ENCODE measurements at regions not wholly inside any gene's neighbourhood (a gene's known extent, or its start where the extent isn't known, plus 50 kb on each side); places are given as distances from the start of the nearest gene placed in this dataset.

GRCh38 chr22:20637750-20638506, 130.5 kb downstream of the MED15 start:
- no peak for DNase-seq (ENCODE audit: low read depth)

DNA sequence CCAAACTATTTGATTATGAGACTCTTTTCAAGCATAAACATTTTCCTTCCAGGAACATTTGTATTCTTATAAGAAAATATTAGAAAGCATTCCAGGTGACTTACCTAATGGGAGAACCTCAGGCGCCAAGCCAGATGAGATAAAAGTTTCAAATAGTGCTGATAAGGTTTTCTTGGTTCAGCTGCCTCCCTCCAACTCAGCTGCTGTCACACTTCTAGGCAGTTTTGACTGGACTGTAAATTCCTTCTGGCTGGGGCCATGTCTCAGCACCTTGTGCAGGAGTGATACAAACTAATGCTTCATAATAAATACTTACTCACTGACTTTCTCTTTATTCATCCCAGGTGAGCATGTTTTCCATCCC, 131.1 kb downstream of the MED15 start:
- DNase-seq (ENCODE audit: low read depth): no peak

DNA sequence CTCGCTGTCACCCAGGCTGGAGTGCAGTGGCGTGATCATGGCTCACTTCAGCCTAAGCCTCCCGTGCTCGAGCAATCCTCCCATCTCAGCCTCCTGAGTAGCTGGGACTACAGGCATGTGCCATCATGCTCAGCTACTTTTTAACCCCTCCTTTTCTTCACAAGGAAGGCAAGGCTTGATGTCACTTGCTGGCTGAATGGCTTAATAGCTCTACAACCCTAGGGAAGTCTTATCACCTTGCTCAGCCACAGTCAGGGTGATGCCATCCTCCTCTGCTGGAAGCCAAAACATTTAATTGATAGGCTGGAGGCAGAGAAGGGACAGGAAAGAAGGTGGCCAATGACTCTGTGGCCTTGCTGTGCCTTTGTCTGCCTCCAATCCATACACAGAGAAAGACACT, 131.9 kb downstream of the MED15 start:
- DNase-seq (ENCODE audit: low read depth): no peak

DNA sequence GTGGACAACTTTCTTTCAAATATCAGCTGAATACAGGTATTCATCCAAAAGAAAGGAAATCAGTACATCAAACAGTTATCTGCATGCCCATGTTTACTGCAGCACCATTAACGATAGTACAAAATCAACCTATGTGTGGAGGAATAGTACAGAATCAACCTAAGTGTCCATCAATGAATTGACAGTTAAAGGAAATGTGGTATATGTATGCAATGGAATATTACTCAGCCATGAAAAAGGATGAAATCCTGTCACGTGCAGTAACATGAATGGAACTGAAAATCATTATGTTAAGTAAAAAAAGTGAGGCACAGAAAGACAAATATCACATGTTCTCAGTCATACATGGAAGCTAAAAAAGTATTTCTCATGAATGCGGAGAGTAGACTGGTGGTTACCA, 132.3 kb downstream of the MED15 start:
- no peak for DNase-seq (ENCODE audit: low read depth)

DNA sequence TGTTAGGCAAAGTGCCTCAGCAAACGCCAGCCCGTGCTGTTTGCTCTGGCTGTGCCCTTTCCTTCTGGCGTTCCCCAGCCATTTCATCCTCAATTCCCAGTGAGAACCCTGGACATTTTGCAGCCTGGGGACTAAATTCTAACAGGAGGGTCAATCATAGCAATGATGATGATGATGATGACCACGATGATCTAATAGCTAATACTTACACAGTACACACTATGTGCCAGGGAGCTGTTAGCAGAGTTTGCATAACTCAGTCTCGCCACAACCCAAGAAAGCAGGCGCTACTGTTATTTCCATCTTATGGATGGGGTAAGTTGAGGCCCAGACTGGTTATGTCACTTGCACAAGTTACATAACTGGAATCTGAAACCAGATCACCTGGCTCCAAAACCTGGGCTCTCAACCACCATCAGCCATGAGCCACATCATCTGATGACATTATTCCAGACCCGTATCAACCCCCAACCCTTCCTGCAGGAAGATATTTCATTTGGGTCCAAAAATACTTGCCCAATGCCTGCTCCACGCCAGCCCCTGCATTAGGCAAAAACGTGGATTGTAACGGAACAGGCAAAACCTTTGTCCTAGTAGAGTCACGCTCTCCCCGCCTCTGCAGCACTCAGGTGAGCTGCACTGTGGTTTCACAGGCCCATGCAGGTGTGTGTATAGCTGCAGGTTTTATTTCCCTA, 132.6 kb upstream of the SERPIND1 start:
- DNase-seq (ENCODE audit: low read depth): no peak

DNA sequence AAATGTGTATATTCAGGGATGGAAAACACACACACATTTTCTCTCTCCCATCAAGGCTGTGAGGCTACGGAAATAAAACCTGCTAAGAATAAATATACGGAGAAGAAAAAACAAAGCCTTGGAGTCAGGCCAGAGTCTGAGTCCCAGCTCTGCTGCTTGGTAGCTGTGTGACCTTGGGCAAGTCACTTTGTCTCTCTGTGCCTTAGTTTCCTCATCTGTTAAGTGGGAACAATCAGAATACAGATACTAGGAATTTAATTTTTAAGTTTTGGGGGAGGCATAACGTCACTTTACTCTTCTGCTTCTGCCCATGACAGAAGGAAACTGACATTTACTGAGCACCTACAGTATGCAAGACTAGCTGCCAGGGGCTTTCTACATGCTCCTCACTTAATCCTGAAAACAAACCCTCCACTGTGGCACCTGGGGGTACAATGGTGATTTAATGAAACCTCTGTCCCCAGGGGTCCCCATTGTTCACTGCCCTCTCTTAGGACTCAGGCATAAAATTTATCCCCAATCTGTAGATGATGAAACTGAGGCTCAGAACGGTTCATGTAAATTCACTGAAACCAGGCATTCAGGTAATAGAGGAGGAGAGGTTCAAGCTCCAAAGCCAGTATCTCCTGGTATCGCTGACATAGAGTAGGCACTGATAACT, 131.9 kb upstream of the SERPIND1 start:
- DNase-seq (ENCODE audit: low read depth): no peak

- no peak for DNase-seq (ENCODE audit: low read depth)
Observed at GRCh38 chr22:20642668-20643179, 131.2 kb upstream of the SERPIND1 start.

GRCh38 chr22:20644071-20644642, 129.8 kb upstream of the SERPIND1 start:
- no peak for DNase-seq (ENCODE audit: low read depth)

DNA sequence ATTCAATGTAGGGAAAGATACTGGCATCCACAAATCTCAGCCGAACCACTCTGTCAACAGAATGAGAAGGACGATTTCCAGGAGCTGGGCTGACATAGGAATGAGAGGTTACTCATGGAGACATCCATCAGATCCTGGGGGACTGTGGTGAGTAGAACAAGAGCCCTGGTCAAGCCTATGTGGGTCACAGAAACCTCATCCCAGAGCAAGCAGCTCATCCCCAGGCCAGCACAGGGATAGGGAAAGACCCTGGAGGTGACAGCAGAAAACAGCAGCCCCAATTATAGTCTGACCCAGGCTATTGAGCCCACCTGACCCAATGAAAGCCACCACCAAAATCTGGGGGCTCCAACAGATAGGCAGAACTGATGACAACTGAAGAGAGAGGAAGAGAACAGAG, 128.0 kb upstream of the SERPIND1 start:
- DNase-seq (ENCODE audit: low read depth): no peak

- DNase-seq (ENCODE audit: low read depth): no peak
Observed at GRCh38 chr22:20646415-20646814, 127.5 kb upstream of the SERPIND1 start.

DNA sequence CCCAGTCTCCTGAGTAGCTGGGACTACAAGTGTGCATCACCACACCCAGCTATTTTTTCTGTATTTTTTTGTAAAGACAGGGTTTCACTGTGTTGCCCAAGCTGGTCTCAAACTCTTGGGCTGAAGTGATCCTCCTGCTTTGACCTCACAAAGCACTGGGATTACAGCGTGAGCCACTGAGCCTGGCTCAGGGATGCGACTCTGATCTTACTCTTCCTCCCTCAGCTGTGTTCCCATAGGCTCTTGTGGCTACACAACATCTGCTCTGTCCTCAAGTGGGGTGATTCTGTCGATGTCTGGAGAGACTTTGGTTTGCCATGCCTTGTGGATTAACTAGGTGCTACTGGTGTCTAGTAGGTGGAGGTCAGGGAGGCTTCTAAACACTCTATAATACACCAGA, 127.0 kb upstream of the SERPIND1 start:
- no peak for DNase-seq (ENCODE audit: low read depth)

DNA sequence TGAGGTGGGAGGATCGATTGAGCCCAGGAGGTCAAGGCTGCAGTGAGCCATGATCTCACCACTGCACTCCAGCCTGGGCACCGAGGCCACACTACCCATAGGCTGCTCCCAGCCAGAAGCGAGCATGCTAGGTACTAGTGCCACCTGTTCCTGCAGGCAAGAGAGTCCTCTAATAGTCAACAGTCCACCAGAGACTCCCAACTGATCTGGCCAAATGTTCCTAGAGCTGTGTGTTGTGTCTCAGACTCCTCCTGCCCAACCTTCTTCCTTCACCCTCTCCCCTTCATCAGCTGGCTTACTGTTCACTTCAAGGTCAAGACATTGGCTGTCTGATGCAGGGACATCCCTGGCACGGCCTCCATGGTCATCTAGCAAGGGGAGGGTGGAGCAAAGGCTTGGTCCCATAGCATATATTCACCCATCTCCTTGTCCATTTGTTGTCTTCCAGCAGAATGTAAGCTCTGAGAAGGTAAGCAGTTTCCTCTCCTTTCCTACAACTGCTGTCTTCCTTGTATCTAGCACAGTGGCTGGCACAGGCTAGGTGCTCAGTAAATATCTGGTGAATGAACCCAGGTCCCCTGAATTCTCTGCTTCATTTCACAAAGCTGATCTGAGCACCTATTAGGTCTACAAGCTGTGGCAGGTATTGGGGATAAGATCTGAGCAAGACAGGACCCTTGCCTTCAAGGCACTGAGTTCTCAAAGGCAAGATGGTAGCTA, 126.2 kb upstream of the SERPIND1 start:
- DNase-seq (ENCODE audit: low read depth): no peak

- DNase-seq (ENCODE audit: low read depth): no peak
Observed at GRCh38 chr22:20648306-20648903, 125.5 kb upstream of the SERPIND1 start.

- DNase-seq (ENCODE audit: low read depth): no peak
Observed at GRCh38 chr22:20650294-20651207, 123.4 kb upstream of the SERPIND1 start.

DNA sequence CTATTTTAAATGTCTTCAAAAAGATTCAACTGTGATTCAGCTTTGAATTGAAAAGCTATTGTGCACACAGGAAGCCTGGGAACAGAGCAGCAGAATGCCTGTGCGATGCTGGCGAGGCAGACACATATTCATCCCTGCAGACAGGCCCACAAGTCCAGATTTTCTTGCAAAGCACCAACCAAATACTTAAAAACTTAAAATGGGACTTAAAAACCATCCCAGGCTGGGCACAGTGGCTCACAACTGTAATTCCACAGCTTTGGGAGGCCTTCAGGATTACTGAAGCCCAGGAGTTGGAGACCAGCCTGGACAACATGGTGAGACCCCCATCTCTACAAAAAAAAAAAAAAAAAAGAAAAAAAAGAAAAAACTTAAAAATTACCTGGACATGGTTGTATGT, 122.6 kb upstream of the SERPIND1 start:
- DNase-seq (ENCODE audit: low read depth): no peak

GRCh38 chr22:20652130-20652529, 121.8 kb upstream of the SERPIND1 start:
- no peak for DNase-seq (ENCODE audit: low read depth)

DNA sequence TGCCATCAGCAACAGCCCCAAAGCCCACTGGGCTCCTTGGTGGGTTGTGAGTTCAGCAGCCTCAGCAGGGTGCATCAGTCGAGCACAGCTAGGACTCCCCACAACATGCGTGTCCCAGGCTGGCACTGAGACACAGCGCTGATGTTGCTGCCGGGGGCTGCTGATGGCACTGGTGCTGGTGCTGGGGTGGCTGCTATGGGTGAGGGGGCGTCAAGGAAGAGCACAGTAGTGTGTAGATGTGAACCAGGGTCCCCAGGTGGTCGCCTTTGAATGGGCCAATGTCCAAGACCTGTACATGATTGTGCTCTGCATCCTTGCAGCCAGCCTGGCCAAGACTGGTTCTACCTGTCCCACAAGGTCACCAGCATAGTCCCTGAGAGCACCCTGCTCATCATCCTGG, 121.3 kb upstream of the SERPIND1 start:
- no peak for DNase-seq (ENCODE audit: low read depth)

DNA sequence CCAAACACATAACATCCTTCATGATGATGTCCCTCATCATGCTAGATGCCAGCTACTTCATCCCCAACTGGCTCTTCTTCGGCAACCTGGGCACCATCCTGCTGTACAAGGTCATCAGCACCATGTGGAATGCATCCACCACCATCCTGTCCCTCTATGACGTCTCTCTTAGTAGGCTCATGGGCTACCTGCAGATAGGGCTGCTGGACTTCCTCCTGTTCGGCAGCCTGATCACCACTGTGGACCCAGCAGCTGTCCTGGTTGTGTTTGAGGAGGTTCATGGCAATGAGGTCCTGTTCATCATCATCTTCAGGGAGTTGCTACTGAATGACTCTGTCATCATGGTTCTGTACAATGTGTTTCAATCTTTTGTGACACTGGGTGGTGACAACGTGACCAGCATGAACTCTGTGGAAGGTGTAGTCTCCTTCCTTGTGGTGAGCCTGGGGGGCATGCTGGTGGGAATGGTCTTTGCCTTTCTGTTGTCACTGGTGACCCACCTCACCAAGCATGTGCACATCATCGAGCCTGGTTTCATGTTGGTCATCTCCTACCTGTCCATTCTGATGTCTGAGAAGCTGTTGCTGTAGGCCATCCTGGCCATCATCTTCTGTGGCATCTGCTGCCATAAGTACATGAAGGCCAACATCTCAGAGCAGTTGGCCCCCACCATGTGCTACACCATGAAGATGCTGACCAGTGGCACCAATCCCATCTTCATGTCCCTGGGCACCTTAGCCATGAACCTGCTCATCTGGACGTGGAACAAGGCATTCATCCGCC, 120.7 kb upstream of the SERPIND1 start:
- no peak for DNase-seq (ENCODE audit: low read depth)

DNA sequence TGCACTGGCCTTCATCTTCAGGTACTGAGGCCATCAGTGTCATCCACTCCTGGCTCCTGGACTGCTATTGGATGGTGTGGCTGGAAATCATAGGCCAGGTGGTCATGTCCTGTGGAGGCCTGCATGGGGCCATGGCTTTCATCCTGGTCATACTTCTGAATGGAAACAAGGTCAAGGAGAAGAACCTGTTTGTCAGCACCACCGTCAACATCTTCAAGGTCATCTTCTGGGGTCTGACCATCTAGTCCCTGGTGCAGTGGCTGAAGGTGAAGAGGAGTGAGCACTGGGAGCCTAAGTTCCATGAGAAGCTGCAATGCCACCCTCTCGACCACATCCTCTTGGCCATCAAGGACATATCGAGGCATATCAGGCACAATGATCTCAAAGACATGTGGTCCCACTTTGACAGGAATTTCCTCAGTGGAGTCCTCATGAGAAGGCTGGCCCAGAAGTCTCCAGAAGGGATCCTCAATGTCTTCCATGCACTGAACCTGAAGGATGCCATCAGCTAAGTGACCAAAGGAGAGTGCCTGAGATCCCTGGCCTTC, 120.0 kb upstream of the SERPIND1 start:
- no peak for DNase-seq (ENCODE audit: low read depth)
